ENCODE measurements at regions not wholly inside any gene's neighbourhood (a gene's known extent, or its start where the extent isn't known, plus 50 kb on each side); places are given as distances from the start of the nearest gene placed in this dataset.

GRCh38 chr1:82125119-82125518 lies 324.4 kb downstream of the ADGRL2 start:
- Histone ChIP-seq H3K4ac (ENCODE audit: low read depth, low read length) (no peak overlapping the region), H3K79me1 (ENCODE audit: low read depth in 1 of 2, low read length in 2 of 2) (no peaks in the 10 kb centered on the region), H2AFZ (replicated peaks; ENCODE audit: low read length, poor library complexity) (no peak overlapping the region), H4K20me1 (ENCODE audit: insufficient read depth, low read length) (no peaks in the 10 kb centered on the region), H3K9me1 (ENCODE audit: insufficient read depth, low read length) (no peaks in the 10 kb centered on the region), H3K4me3 (ENCODE audit: insufficient read depth, low read depth, low read length) (no peak overlapping the region), H2AK5ac (ENCODE audit: low read depth, low read length) (no peak overlapping the region), H4K8ac (ENCODE audit: low read depth in 2 of 2, low read length in 2 of 2) (no peak overlapping the region), H2BK15ac (ENCODE audit: low read depth, low read length) (no peak overlapping the region), H4K5ac (ENCODE audit: low read depth, low read length) (no peak overlapping the region), H3K56ac (ENCODE audit: extremely low read depth, insufficient read depth, low read length) (no peak overlapping the region), H3K4me2 (ENCODE audit: low read depth, low read length) (no peak overlapping the region), H3K36me3 (ENCODE audit: control insufficient read depth, insufficient read depth, low read length) (no peaks in the 10 kb centered on the region), H3K9ac (ENCODE audit: low read depth, low read length) (no peak overlapping the region), H3K27me3 (ENCODE audit: control insufficient read depth, insufficient read depth, low read length) (no peaks in the 10 kb centered on the region), H2BK5ac (ENCODE audit: low read depth, low read length, poor library complexity, severe bottlenecking) (no peak overlapping the region), H2BK120ac (ENCODE audit: low read depth, low read length) (no peak overlapping the region), H3K23ac (ENCODE audit: low read depth, low read length) (no peak overlapping the region), H3K18ac (ENCODE audit: low read depth, low read length) (no peak overlapping the region), H2BK20ac (ENCODE audit: low read depth, low read length) (no peak overlapping the region), H4K91ac (ENCODE audit: insufficient read depth, low read depth, low read length) (no peak overlapping the region), H3K9me3 (ENCODE audit: control insufficient read depth, insufficient read depth, low read length) (no peaks in the 10 kb centered on the region), H2AK9ac (replicated peaks; ENCODE audit: low read depth, low read length, poor library complexity) (no peak overlapping the region), H3K27ac (ENCODE audit: insufficient read depth, low read length) (no peak overlapping the region), H3K4me1 (ENCODE audit: control insufficient read depth, insufficient read depth, low read length) (no peaks in the 10 kb centered on the region), H3K14ac (replicated peaks; ENCODE audit: low read depth, low read length) (no peak overlapping the region)
- dilution Hi-C loops (cut with HindIII; ENCODE audit: low sequenced_read_pairs, unreplicated experiment): no loop called here
- ChIA-PET CTCF (no interaction called here), POLR2A (ENCODE audit: unreplicated experiment) (no interaction called here)
- DNase-seq (no peak), ATAC-seq (ENCODE audit: low read depth) (no peak)
- in situ Hi-C loops (cut with MboI; ENCODE audit: low sequenced_read_pairs): no loop called here
- intact Hi-C loops (cut with micrococcal nuclease): no loop called here
- no CpG with 5 or more reads among the region's 3 CpGs for WGBS, 2 experiments (ENCODE audit: extremely low coverage in 2 of 2, insufficient read length in 1 of 2)
- TF ChIP-seq CTCF (conservative IDR thresholded peaks at IDR 0.05; ENCODE audit: low read depth, low read length) (no peak), POLR2A (IDR thresholded peaks at IDR 0.05; ENCODE audit: low read depth, low read length) (no peak), RAD21 (IDR thresholded peaks at IDR 0.05; ENCODE audit: low read length) (no peak), RFX5 (IDR thresholded peaks at IDR 0.05; ENCODE audit: low read depth, low read length) (no peak), BHLHE40 (IDR thresholded peaks at IDR 0.05; ENCODE audit: low read depth, low read length) (no peak), NFE2L2 (IDR thresholded peaks at IDR 0.05; ENCODE audit: low read depth, low read length) (no peak), FOS (IDR thresholded peaks at IDR 0.05; ENCODE audit: low read depth, low read length) (no peak), RCOR1 (IDR thresholded peaks at IDR 0.05; ENCODE audit: insufficient replicate concordance, low read length) (no peak), SMC3 (IDR thresholded peaks at IDR 0.05; ENCODE audit: low read depth, low read length) (no peak), MXI1 (IDR thresholded peaks at IDR 0.05; ENCODE audit: borderline replicate concordance, low read depth, low read length) (no peak), MAZ (IDR thresholded peaks at IDR 0.05; ENCODE audit: borderline replicate concordance, low read depth, low read length) (no peak)
- TF ChIP-seq, protein P1, sequence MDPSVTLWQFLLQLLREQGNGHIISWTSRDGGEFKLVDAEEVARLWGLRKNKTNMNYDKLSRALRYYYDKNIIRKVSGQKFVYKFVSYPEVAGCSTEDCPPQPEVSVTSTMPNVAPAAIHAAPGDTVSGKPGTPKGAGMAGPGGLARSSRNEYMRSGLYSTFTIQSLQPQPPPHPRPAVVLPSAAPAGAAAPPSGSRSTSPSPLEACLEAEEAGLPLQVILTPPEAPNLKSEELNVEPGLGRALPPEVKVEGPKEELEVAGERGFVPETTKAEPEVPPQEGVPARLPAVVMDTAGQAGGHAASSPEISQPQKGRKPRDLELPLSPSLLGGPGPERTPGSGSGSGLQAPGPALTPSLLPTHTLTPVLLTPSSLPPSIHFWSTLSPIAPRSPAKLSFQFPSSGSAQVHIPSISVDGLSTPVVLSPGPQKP (IDR thresholded peaks at IDR 0.05; ENCODE audit: borderline replicate concordance, low read depth, low read length): no peak
- TF ChIP-seq, protein P2, sequence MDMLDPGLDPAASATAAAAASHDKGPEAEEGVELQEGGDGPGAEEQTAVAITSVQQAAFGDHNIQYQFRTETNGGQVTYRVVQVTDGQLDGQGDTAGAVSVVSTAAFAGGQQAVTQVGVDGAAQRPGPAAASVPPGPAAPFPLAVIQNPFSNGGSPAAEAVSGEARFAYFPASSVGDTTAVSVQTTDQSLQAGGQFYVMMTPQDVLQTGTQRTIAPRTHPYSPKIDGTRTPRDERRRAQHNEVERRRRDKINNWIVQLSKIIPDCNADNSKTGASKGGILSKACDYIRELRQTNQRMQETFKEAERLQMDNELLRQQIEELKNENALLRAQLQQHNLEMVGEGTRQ (IDR thresholded peaks at IDR 0.05; ENCODE audit: low read depth, low read length): no peak
- no TSS peak for BruUV-seq (replicated peaks)
